HG02571 (cell line): ENCODE measurements at regions not wholly inside any gene's neighbourhood (a gene's known extent, or its start where the extent isn't known, plus 50 kb on each side); places are given as distances from the start of the nearest gene placed in this dataset.
"Not testable (repeated sequence)": the region's sequence is repeated elsewhere in the genome, so short reads cannot be mapped to it uniquely, and the experiment has no call there.

Experiments used
- ATAC-seq: cut with Tn5 transposase; IDR thresholded peaks from one replicate; pipeline ENCODE4 v1.9.1; 2021; ENCODE audit warnings: mild to moderate bottlenecking, moderate library complexity; ENCODE audit not compliant: unreplicated experiment

DNA sequence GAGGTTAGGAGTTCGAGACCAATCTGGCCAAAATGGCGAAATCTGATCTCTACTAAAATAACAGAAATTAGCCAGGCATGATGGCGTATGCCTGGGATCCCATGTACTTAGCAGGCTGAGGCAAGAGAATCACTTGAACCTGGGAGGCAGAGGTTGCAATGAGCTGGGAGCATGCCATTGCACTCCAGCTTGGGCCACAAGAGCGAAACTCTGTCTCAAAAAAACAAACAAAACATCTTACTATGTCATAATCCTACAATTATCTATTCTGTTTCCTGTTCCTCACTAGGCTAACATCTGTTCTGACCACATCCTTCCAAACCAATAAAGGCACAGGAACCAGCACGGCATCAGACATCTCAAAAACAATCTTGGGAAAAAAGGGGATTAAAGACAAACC is 361.8 kb upstream of the UBE2E3 start:
- ATAC-seq, result no peak

DNA sequence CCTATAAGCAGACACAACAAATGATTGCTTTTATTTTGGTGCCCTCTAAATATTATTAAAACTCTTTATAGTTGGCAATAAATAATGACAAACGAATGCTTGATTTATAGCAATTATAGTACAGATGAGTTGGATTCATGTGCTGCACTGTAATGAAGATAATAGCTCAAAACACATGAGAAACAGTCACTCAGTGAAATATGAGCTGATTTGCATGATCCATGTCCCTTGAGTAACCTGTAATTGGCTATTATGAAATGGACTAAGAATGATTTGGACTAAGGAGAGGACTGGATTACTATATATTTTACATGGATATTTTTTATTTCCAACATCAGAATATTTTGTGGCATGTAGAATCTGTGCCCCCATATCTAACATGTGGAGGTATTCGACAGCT is 365.6 kb upstream of the UBE2E3 start:
- ATAC-seq, result no peak

DNA sequence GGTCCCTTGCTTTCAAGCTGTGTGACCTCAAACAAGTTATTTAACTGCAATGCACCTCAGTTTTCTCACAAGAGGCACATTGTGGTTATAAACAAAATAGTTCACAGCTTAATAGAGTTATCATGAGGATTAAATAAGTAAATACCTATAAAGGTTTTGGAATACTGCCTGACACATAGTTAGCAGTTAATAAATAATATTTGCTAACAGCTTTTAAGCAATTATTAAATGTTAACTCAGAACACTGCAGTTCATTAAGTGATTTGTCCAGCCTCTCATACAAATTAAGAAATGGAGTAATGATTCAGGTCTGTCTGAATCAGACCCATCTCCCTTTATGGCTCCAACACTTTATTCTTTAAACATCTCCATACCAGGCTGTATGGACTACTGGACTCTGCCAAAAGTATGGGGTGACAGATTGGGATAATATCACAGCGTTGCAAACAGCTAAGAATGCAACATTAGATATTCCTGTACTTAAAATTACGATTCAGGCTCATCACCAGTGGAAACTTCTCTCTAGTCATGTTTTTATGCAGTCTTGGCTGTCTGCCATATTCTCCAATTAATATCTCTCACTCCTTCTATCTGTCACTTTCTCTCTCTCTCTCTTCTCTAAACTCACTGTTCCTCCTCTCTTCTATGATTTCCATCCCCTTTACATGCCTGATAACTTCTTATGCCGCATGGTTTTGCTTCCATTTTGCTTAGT is 370.6 kb upstream of the UBE2E3 start:
- no peak for ATAC-seq

DNA sequence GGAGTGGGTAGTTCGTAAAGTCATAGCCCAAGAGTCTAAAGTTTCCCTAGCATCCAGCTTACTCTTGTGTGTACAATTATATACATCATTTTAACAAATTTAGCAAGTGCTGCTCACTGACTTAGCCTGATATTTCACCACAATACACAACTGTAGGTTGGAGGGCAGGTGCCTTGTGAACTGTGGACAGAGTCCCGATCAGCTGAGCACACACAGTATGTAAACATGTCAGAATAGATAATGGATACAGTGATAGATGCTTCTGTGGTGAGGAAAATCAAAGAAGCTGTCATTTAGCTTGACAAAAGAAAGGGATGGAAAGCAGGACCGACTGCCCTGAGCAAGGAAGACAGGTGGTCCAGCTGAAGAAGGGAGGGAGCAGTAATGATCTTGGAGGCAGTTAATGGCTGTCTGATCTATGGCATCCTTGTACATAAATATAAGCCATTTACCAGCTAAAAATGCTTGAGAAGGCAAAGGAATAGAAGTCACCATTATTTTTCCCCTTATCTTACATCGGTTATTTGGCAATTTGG is 372.8 kb upstream of the UBE2E3 start:
- no peak for ATAC-seq

DNA sequence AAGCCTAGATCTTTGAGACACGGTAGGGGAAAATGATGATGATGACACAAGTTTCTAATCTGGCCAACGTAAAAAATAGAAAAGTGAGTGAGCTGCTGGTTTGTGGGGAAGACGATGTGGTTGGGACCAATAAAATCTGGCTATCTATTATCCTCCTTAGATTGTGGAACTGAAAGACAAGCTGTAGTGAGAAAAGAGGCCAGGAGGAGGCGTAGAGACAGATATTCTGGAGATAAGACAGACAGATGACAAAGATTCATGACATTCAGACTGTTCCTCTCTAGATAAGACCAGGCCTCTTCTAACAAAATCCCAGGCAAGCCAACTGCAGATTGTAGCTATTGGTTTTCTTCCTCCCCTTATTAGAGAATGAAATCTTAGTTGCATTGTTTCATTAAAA is 376.3 kb upstream of the UBE2E3 start:
- ATAC-seq, result no peak

DNA sequence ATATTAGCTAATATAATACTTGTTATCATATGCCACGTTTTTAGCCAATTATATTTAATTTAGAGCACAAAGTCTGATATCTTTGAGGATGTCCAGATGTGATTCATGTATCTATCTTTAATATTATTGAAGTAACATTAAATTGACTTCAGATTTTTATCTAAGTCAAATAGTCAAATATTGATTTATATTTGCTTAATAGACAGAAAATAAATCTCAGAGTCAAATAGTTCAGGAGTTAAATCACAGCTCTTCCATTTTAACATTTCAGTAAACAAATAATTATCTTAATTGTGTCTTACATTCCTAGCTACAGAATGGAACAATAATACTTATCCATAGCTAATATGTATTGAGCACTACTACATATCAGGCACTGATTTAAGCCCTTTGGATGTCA is 379.4 kb upstream of the UBE2E3 start:
- ATAC-seq, result no peak

DNA sequence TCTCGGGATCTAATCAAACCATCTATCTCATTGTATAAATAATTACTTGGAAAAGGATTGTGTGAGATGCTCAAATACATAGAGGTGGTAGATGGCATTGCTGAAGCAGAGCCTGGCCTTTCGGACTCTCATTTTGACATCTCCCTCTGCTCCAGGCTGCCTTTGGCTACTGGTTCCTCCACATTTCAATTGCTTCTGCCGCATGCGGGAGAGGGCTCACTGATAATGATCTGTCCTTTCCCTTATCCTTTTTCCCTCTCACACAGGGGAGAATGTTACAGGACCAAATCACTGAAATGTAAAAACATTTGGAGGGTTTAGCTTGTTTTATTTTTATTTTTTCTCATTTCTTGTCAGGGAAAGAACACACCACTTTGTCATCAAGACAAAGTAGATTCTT is 380.6 kb upstream of the UBE2E3 start:
- ATAC-seq, result no peak

DNA sequence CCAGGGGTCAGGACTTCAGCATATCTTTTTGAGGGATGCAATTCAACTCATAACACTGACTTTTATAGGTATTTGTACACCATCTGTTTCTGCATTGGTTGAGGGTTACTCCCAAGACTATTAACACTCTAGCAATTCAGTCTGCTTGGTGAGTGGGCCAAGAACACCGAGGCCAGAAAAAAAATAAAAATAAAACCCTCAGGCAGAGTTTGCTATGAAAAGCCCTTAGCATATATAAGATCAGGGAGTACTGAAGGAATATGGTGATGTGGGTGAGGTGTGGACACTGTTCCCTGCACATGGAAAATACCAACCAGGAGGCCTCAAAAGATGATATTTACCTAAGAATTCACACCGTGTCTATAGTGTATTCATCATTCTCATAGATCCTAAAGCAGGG is 383.2 kb upstream of the UBE2E3 start:
- no peak for ATAC-seq

DNA sequence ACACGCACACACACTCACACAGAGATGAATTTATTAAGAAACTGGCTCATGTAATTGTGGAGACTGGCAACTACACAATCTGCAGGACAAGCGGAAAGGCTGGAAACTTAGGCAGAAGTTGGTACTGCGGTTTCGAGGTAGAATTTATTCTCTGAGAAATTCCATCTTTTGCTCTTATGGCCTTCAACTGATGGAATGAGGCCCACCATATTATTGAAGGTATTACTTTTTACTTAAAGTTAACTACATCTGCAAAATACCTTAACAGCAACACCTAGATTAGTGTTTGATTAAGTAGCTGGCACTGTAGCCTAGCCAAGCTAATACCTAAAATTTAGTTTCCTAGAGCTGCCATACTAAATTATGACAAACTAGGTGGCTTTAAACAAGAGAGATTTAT is 384.0 kb upstream of the UBE2E3 start:
- ATAC-seq, result no peak

DNA sequence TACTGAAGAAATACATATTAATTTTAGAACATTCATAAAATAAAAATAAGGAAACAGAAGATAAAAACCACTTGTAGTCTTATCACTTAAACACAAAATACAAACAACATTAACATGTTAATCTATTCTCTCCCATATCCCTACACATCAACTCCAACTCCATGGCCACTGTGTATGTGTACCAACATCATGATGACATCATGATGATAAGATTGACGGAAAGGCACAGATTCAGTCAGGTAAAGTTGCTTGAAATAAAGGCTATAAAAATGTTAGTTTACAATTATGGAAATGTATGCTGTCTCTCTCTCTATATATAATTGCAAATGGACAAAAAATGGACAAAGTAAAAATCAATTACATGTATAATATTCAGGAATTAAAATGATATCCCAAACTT is 388.5 kb upstream of the UBE2E3 start:
- ATAC-seq, result no peak

DNA sequence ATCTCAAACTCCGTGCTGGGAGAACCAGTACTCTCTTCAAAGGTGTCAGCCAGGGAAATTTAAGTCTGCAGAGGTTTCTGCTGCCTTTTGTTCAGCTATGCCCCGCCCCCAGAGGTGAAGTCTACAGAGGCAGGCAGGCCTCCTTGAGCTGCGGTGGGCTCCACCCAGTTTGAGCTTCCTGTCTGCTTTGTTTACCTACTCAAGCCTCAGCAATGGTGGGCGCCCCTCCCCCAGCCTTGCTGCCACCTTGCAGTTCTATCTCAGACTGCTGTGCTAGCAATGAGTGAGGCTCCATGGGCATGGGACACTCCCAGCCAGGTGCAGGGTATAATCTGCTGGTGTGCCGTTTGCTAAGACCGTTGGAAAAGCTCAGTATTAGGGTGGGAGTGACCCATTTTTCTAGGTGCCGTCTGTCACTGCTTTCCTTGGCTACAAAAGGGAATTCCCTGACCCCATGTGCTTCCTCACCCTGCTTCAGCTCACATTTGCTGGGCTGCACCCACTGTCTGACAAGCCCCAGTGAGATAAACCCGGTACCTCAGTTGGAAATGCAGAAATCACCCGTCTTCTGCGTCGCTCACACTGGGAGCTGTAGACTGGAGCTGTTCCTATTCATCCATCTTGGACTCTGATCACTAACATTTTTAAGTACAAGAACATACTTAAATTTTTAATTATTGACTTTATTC is 389.2 kb upstream of the UBE2E3 start:
- not testable (repeated sequence) for ATAC-seq

DNA sequence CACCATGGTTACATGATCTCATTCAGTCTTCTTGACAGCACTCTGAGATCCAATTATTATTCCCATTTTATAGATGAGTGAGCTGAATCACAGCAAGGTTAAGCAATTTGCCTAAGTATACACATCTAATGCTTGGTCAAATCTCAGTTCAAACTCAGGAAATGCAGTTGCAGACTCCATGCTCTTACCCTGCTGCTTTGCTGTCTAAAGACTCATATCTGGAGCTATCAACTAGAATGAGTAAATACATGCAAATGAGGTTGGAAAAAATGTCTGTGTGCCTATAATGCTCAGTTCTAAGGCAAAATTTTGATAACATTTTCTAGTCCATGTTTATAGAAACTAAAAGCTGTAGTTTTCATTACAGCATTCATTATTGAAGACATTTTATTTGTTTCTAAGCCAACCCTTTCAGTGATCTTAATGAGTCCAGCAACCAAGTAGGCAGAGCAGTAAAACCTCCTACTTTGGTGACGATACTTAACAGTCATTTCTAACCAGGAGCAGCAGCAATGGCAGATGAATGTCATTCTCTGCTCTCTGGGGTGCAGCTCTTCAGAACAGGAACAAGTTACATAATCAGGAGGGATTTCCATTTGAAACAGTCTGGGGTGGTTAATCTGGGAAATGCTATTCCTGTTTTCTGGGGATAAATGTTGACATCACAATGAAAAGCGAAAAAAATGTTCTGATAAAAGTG is 396.8 kb upstream of the UBE2E3 start:
- no peak for ATAC-seq

DNA sequence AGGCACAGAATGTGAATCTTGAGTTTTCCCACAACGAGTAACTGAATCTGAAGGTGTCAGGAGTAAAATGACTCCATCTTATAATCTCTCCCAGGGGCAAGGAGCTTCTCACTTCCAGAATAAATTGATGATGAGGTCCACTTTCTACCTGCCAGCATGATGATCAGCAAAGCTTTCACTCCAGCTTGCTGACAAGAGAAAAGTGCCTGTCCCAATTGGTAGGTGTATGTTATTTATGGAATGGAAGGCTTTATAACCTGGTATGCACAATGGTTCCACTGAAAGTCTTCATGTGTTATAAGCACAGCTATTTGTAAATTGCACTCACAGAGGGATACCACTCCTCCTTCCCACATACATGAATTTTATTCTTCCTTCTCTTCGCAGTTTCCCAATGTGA is 401.0 kb upstream of the UBE2E3 start:
- ATAC-seq, result no peak

DNA sequence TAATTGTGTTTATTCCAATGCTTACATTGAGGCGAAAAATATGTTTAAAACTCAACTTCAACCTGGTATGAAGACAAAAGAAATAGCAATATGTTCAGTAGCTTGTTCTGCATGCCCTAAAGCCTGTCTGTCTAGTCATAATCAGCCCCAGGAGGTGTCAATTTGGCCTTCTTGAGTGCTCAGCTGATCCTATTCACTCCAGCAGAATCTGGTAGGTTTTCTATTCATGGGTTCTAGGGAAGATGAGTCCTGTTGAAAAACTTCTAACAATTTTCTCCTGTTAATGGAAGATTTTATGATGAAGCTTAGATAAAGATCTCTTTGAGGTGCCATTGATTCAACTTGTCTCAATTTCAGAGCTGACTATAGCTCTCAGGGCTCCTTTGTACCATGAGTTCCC is 402.0 kb upstream of the UBE2E3 start:
- ATAC-seq, result no peak

DNA sequence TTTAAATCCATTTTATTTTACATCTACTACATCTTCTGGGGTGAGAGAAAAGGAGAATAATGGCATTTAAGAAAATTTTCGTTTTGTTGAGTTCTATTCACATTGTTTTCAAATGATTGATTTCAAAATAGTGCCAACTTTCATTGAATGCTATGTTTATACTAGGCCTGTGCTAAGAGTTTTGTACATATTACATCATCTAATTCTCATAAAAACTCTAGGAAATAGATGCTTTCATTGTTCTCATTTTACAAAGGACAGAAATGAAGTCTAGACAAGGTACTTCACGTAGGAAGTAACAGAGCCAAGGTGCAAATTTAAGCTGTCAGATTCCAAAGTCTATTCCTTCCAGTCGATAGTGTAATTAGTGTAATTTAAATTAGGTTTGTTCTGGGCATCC is 402.8 kb upstream of the UBE2E3 start:
- no peak for ATAC-seq

DNA sequence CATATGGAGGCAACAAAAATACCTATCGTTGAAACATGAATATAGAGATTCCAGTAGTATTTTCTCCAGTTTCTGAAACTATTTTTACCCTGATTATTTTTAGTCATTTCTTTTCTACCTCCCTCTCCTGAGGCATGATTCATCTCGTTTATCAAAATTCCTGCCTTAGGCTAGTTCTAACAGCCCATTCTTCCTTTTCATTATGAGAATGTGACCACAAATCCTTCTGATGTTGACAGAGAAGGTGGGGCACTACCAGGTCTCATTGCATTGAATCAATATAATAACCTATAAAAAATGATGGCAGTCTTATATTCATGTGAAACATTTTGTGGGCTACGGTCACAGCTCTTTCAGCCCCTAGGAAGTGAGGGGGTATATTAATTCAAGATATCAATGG is 406.5 kb upstream of the UBE2E3 start:
- no peak for ATAC-seq

DNA sequence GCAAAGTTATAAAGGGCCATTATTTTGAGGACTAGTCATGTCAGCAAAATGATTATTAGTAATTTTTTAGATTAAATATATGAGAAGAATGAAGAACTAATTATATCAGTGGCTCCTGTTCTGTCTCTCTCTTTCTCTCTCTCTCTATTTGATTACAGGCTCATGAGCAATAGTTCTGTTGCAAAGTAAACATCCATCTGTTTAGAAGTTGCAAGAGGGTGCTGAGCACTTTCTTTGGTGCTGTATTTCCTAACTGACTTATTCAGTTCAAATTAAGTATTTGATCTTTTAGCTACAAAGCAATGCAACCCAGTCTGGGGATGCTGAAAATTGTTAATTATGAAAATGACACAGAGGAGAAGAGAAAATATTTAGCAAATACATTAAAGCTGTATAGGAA is 408.1 kb upstream of the UBE2E3 start:
- ATAC-seq, result no peak

DNA sequence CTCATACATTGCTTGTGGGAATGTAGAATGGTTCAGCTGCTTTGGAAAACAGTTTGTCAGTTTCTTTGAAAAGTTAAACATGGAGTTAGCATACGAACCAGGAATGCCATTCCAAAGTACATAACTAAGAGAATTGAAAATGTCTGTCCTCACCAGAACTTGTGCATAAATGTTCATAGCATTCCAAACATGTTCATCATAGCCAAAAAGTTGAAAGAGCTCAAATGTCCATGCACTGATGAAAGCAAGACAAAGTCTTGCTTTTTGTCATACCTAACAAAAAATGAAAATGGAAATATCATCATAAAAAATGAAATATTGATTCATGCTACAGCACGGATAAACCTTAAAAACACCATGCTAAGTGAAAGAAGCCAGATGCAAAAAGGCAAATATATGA is 408.8 kb upstream of the UBE2E3 start:
- ATAC-seq, result no peak

DNA sequence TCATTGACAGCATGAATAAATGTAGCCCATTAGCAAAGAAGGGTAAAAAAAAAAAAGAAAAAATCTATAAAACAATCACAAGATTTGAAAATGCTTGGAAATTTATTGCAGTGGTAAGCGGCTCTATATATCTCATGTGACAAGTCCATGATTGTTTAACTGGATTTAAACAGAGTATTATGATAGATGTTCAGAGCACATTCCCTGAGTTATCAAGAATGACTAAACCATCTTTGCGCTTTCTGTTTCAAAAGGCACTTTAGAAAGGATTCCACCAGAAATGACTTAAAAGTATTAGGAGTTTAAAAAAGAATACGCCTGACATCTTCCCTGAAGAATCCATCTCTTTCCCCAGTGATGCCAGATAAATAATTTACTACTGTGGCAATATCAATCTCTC is 409.5 kb upstream of the UBE2E3 start:
- ATAC-seq, result no peak

DNA sequence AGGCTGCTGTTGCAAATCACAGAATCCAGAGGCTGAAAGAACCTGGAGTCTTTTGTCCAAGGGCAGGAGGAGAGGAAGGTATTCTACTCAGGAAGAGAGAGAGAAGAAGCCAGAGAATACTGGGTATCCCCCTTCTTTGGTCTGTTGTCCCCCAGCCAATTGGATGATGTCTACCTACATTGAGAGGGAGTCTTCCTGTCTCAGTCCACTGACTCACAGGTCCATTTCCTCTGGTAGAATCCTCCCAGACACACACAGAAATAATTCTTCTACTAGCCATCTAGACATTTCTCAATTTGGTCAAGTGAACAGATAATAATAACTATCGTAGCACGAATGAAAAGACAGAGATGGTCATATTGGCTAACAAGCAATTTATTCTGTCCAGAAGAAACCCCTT is 416.4 kb upstream of the UBE2E3 start:
- no peak for ATAC-seq

DNA sequence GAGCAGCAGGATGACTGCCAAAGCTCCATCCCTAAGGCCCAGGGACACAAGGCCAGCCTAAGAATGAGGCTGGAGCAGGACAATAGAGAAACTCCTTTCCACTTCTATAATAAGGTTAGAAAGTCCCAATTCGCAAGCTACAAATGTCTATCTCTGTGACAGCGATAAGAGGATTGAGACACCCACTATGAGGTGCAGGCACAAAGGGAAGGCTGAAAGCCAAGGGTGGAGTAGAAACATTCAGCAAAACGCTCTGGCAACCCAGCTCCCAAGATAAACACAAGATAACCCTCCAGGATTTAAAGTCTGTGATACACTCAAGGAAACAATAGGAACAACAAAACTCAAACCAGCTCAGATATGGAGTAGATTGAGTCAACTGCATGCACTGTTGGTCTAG is 418.0 kb upstream of the UBE2E3 start:
- no peak for ATAC-seq

DNA sequence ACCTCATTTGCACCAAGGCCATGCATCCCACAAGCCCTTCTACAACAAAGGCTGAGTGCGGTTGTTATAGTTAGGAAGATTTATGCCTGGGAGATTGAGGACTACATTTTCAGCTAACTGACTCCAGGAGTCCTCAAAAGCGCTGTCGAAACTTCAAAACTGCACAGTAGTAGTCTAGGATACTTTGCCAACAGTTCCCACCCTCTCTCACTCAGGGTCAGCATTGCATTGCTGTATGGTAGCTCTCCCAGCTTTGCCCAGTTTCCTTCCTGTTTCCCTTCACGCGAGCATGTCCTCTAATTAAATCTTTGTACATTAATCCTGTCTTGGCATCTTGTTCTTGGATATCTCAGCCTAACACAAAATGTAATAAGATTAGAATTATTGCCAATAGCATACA is 420.6 kb upstream of the UBE2E3 start:
- ATAC-seq, result no peak
